Neural cell (in vitro differentiated cells): ENCODE measurements at regions not wholly inside any gene's neighbourhood (a gene's known extent, or its start where the extent isn't known, plus 50 kb on each side); places are given as distances from the start of the nearest gene placed in this dataset.

Experiments
- H2AFZ ChIP-seq: fragments of 200-600, 300-800 bp; sonication (generic), shearing (Covaris generic); 2 replicates; pipeline ENCODE4 v1.6.0; 2014; ENCODE audit warnings: low read depth, mild to moderate bottlenecking, antibody characterized with exemption, low read length, moderate library complexity
- H3F3A ChIP-seq: fragments of 200-600 bp; shearing (Covaris generic); 2 replicates; pipeline ENCODE4 v1.6.1; 2016; ENCODE audit warnings: mild to moderate bottlenecking, moderate library complexity, mixed read lengths, antibody characterized with exemption, low read length; ENCODE audit not compliant: insufficient read depth, poor library complexity, severe bottlenecking
- H3K27ac ChIP-seq: fragments of 200-600, 300-800 bp; sonication (generic), shearing (Covaris generic); 2 replicates; pipeline ENCODE4 v1.5.1; 2014; ENCODE audit warnings: mild to moderate bottlenecking, low read length, moderate library complexity
- H3K27me3 ChIP-seq: fragments of 300-800, 200-600 bp; sonication (generic), shearing (Covaris generic); 2 replicates; pipeline ENCODE4 v1.6.0; 2014; ENCODE audit warnings: mild to moderate bottlenecking, low read depth, low read length, moderate library complexity; ENCODE audit not compliant: insufficient read depth
- H3K36me3 ChIP-seq: fragments of 300-800, 200-600 bp; sonication (generic), shearing (Covaris generic); 2 replicates; pipeline ENCODE4 v1.5.1; 2014; ENCODE audit warnings: mild to moderate bottlenecking, antibody characterized with exemption, low read length, moderate library complexity; ENCODE audit not compliant: insufficient read depth
- H3K4me2 ChIP-seq: fragments of 300-800, 200-600 bp; sonication (generic), shearing (Covaris generic); 2 replicates; pipeline ENCODE4 v1.6.0; 2014; ENCODE audit warnings: mild to moderate bottlenecking, low read length
- H3K4me3 ChIP-seq: fragments of 300-800, 200-600 bp; sonication (generic), shearing (Covaris generic); 2 replicates; pipeline ENCODE4 v1.5.1; 2014; ENCODE audit warnings: mild to moderate bottlenecking, low read length, moderate library complexity
- H3K79me2 ChIP-seq: fragments of 200-600 bp; shearing (Covaris generic); replicated peaks from 2 replicates; pipeline ENCODE4 v1.6.0; 2014; ENCODE audit warnings: mild to moderate bottlenecking, low read length, moderate library complexity; ENCODE audit not compliant: insufficient read depth
- H3K9ac ChIP-seq: fragments of 300-800, 200-600 bp; sonication (generic), shearing (Covaris generic); 2 replicates; pipeline ENCODE4 v1.6.1; 2016; ENCODE audit warnings: mild to moderate bottlenecking, low read length, mixed read lengths
- H3K9me2 ChIP-seq: fragments of 200-600 bp; shearing (Covaris generic); 2 replicates; pipeline ENCODE4 v1.6.1; 2016; ENCODE audit warnings: mild to moderate bottlenecking, low read length, mixed read lengths; ENCODE audit not compliant: insufficient read depth
- H3K9me3 ChIP-seq: fragments of 200-600, 300-800 bp; sonication (generic), shearing (Covaris generic); 2 replicates; pipeline ENCODE4 v1.6.1; 2016; ENCODE audit warnings: mild to moderate bottlenecking, mixed run types, low read length, moderate library complexity, mixed read lengths
- H4K20me1 ChIP-seq: fragments of 200-600 bp; shearing (Covaris generic); 2 replicates; pipeline ENCODE4 v1.6.1; 2016; ENCODE audit warnings: mild to moderate bottlenecking, mixed run types; ENCODE audit not compliant: insufficient read depth
- EP300 ChIP-seq: fragments of 450-650 bp; conservative IDR thresholded peaks from 2 replicates; pipeline ENCODE4 v1.6.1; 2014; ENCODE audit warnings: antibody characterized with exemption, mild to moderate bottlenecking, moderate library complexity; ENCODE audit not compliant: poor library complexity, severe bottlenecking
- EZH2 ChIP-seq: fragments of 200-600, 300-800 bp; shearing (Covaris generic), sonication (generic); IDR thresholded peaks from 2 replicates; pipeline ENCODE4 v1.6.1; 2014; ENCODE audit warnings: antibody characterized with exemption, low read length, borderline replicate concordance, mild to moderate bottlenecking; ENCODE audit not compliant: insufficient read depth, poor library complexity, severe bottlenecking
- MXI1 ChIP-seq: fragments of 450-650 bp; conservative IDR thresholded peaks from 2 replicates; pipeline ENCODE4 v1.6.1; 2014; ENCODE audit warnings: antibody characterized with exemption, mild to moderate bottlenecking; ENCODE audit not compliant: poor library complexity, severe bottlenecking
- POLR2AphosphoS5 ChIP-seq: IDR thresholded peaks from 2 replicates; pipeline ENCODE4 v1.6.1; 2012
- RAD21 ChIP-seq: fragments of 450-650 bp; conservative IDR thresholded peaks from 2 replicates; pipeline ENCODE4 v1.6.1; 2014; ENCODE audit warnings: antibody characterized with exemption, mild to moderate bottlenecking, moderate library complexity
- SMC3 ChIP-seq: fragments of 450-650 bp; conservative IDR thresholded peaks from 2 replicates; pipeline ENCODE4 v1.6.1; 2014; ENCODE audit warnings: antibody characterized with exemption, mild to moderate bottlenecking, moderate library complexity; ENCODE audit not compliant: poor library complexity
- TAF1 ChIP-seq: IDR thresholded peaks from 2 replicates; pipeline ENCODE4 v1.6.1; 2012; ENCODE audit warnings: low read depth
- TF ChIP-seq, protein P1 (sequence below): IDR thresholded peaks from 2 replicates; pipeline ENCODE4 v1.6.1; 2012; ENCODE audit warnings: borderline replicate concordance
- TF ChIP-seq, protein P2 (sequence below): fragments of 450-650 bp; IDR thresholded peaks from 2 replicates; pipeline ENCODE4 v1.5.1; 2014; ENCODE audit warnings: antibody characterized with exemption, mild to moderate bottlenecking, moderate library complexity; ENCODE audit not compliant: poor library complexity, severe bottlenecking

DNA sequence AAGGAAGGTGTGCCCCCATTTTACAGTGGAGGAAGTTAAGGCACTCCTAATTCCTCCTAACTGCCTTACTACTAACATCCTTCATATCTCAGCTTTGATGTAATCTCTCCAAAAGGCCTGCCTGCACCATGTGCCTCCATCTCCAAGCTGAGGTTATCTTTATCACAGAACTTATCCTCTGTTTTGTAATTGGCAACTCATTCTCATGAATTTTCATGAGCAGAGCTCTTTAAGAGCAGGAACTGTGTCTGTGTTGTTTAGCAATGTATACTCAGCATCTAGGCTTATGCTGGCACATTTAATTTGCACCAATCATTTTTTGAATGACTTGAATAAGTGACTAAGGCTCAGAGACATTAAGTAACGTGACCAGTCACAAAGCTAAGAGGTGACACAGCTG lies 147.9 kb upstream of the VLDLR start:
- Histone ChIP-seq H3K4me2 (no peak overlapping the region), H3K36me3 (no peaks in the 10 kb centered on the region), H3K27ac (no peak overlapping the region)

DNA sequence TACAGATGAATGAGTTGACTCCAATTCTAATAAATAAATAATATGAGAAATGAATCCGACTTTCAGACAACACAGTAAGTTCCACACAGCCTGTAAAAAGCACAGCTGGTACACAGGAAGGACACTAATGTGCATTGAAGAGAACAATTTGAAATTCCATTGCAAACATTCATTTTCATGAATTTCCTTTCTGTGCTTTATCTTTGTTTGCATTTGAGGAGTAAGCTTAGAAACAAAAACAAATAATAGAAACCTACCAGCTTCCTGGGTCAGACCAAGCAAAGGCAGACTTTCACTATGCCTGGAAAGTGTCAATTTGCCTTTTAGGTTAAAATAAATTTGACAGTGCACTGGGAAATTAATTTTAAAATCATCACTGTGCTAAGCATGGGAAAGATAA lies 143.8 kb upstream of the VLDLR start:
- no peak overlapping the region for H3K27ac ChIP-seq
- H3K4me2 ChIP-seq = no peak overlapping the region
- no peaks in the 10 kb centered on the region for H3K36me3 ChIP-seq
- TF ChIP-seq POLR2AphosphoS5 (no peak), SMC3 (no peak), TAF1 (no peak), EZH2 (no peak), RAD21 (no peak), MXI1 (no peak), EP300 (no peak)
- TF ChIP-seq, protein P1, sequence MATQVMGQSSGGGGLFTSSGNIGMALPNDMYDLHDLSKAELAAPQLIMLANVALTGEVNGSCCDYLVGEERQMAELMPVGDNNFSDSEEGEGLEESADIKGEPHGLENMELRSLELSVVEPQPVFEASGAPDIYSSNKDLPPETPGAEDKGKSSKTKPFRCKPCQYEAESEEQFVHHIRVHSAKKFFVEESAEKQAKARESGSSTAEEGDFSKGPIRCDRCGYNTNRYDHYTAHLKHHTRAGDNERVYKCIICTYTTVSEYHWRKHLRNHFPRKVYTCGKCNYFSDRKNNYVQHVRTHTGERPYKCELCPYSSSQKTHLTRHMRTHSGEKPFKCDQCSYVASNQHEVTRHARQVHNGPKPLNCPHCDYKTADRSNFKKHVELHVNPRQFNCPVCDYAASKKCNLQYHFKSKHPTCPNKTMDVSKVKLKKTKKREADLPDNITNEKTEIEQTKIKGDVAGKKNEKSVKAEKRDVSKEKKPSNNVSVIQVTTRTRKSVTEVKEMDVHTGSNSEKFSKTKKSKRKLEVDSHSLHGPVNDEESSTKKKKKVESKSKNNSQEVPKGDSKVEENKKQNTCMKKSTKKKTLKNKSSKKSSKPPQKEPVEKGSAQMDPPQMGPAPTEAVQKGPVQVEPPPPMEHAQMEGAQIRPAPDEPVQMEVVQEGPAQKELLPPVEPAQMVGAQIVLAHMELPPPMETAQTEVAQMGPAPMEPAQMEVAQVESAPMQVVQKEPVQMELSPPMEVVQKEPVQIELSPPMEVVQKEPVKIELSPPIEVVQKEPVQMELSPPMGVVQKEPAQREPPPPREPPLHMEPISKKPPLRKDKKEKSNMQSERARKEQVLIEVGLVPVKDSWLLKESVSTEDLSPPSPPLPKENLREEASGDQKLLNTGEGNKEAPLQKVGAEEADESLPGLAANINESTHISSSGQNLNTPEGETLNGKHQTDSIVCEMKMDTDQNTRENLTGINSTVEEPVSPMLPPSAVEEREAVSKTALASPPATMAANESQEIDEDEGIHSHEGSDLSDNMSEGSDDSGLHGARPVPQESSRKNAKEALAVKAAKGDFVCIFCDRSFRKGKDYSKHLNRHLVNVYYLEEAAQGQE = no peak
- TF ChIP-seq, protein P2, sequence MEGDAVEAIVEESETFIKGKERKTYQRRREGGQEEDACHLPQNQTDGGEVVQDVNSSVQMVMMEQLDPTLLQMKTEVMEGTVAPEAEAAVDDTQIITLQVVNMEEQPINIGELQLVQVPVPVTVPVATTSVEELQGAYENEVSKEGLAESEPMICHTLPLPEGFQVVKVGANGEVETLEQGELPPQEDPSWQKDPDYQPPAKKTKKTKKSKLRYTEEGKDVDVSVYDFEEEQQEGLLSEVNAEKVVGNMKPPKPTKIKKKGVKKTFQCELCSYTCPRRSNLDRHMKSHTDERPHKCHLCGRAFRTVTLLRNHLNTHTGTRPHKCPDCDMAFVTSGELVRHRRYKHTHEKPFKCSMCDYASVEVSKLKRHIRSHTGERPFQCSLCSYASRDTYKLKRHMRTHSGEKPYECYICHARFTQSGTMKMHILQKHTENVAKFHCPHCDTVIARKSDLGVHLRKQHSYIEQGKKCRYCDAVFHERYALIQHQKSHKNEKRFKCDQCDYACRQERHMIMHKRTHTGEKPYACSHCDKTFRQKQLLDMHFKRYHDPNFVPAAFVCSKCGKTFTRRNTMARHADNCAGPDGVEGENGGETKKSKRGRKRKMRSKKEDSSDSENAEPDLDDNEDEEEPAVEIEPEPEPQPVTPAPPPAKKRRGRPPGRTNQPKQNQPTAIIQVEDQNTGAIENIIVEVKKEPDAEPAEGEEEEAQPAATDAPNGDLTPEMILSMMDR = no peak
- no peaks in the 10 kb centered on the region for H4K20me1 ChIP-seq
- H3K4me3 ChIP-seq = no peak overlapping the region
- no peaks in the 10 kb centered on the region for H3K9me2 ChIP-seq
- no peaks in the 10 kb centered on the region for H3F3A ChIP-seq
- H2AFZ ChIP-seq = no peak overlapping the region
- H3K79me2 ChIP-seq = no peaks in the 10 kb centered on the region
- H3K9ac ChIP-seq = no peak overlapping the region
- no peaks in the 10 kb centered on the region for H3K9me3 ChIP-seq
- H3K27me3 ChIP-seq = no peaks in the 10 kb centered on the region

More for the DNA sequence above, 147.9 kb upstream of the VLDLR start:
- Histone ChIP-seq H3K27me3 (no peaks in the 10 kb centered on the region), H3K79me2 (no peaks in the 10 kb centered on the region), H2AFZ (no peak overlapping the region), H3K9ac (no peak overlapping the region), H3F3A (no peaks in the 10 kb centered on the region), H4K20me1 (no peaks in the 10 kb centered on the region), H3K9me3 (no peaks in the 10 kb centered on the region), H3K9me2 (no peaks in the 10 kb centered on the region), H3K4me3 (no peak overlapping the region)
- TF ChIP-seq POLR2AphosphoS5 (no peak), SMC3 (no peak), MXI1 (no peak), EP300 (no peak), EZH2 (no peak), RAD21 (no peak), TAF1 (no peak)
- TF ChIP-seq, protein P1 = no peak
- TF ChIP-seq, protein P2 = no peak
